Coronary artery (tissue), 2 donors: ENCODE measurements at regions not wholly inside any gene's neighbourhood (a gene's known extent, or its start where the extent isn't known, plus 50 kb on each side); places are given as distances from the start of the nearest gene placed in this dataset.
"Not testable (repeated sequence)": the region's sequence is repeated elsewhere in the genome, so short reads cannot be mapped to it uniquely, and the experiment has no call there.

Source experiments
- DNase-seq: peaks from one replicate; pipeline ENCODE4 v3.0.0-alpha.2; 2017; ENCODE audit warnings: low spot score
- H3K27ac ChIP-seq, 2 donors: fragments of 200-600 bp; sonication (generic); one replicate each; pipeline ENCODE4 v1.5.1; 2016 to 2019
- H3K4me3 ChIP-seq: fragments of 200-600 bp; sonication (generic); 2 replicates; pipeline ENCODE4 v1.5.1; 2016; ENCODE audit warnings: mild to moderate bottlenecking, moderate library complexity
- TF ChIP-seq, protein P1 (sequence below): fragments of 200-600 bp; sonication (generic); IDR thresholded peaks from one replicate; pipeline ENCODE4 v1.5.1; 2019; ENCODE audit warnings: antibody characterized with exemption

- H3K27ac ChIP-seq, result no peak overlapping the region
- no peak for DNase-seq
- TF ChIP-seq, protein P1, sequence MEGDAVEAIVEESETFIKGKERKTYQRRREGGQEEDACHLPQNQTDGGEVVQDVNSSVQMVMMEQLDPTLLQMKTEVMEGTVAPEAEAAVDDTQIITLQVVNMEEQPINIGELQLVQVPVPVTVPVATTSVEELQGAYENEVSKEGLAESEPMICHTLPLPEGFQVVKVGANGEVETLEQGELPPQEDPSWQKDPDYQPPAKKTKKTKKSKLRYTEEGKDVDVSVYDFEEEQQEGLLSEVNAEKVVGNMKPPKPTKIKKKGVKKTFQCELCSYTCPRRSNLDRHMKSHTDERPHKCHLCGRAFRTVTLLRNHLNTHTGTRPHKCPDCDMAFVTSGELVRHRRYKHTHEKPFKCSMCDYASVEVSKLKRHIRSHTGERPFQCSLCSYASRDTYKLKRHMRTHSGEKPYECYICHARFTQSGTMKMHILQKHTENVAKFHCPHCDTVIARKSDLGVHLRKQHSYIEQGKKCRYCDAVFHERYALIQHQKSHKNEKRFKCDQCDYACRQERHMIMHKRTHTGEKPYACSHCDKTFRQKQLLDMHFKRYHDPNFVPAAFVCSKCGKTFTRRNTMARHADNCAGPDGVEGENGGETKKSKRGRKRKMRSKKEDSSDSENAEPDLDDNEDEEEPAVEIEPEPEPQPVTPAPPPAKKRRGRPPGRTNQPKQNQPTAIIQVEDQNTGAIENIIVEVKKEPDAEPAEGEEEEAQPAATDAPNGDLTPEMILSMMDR, result no peak
- H3K4me3 ChIP-seq, result no peak overlapping the region
Observed at GRCh38 chr5:130642461-130642860, 522.6 kb downstream of the HINT1 start.

GRCh38 chr5:130627145-130627544, 537.9 kb downstream of the HINT1 start:
- TF ChIP-seq, protein P1, result no peak
- no peak overlapping the region for H3K4me3 ChIP-seq
- no peak for DNase-seq
- H3K27ac ChIP-seq, result no peak overlapping the region

DNA sequence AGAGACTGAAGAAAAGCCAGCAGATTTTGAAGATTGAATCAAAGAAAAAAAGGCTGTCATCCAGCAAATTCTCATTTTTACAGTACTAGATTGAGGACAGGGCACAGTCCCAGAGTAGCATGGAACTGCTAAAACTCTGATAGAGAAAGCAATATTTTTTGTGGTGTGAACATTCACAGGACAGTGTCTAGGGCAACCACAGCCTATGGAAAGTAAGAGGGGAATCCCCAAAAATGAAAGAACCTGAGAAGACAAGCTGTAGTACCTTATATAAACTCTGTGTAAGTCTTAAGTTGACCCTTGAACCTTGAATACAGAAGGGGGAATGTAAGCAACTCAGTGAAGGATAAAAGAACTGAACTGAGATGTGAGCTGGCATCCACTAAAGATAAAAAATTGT, 540.3 kb downstream of the HINT1 start:
- Histone ChIP-seq H3K4me3 (no peak overlapping the region), H3K27ac (no peak overlapping the region)
- no peak for DNase-seq
- TF ChIP-seq, protein P1, result no peak

- H3K4me3 ChIP-seq, result no peak overlapping the region
- TF ChIP-seq, protein P1, result no peak
- no peak overlapping the region for H3K27ac ChIP-seq
- DNase-seq, result no peak
Observed at GRCh38 chr5:130616161-130616560, 548.9 kb downstream of the HINT1 start.

DNA sequence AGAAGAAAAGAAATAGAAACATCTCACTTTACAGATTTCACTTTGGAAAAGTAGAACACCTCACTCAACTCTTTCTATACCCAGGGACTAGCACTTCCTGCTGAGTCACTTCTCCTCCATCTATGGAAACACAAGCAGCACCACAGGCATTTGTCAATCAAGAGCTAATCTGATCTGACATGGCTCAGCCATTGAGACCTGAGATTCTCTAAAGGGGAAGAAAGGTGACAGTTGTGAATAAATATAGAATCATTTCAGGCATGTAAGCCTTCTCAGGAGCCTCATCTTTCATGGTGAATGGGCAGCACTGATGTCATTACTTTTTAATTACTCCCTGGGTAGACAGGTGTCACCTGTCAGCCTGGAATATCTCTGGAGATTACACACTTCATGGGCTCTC, 559.8 kb downstream of the HINT1 start:
- TF ChIP-seq, protein P1, result no peak
- Histone ChIP-seq H3K4me3 (no peak overlapping the region), H3K27ac (no peak overlapping the region)
- DNase-seq, result no peak

DNA sequence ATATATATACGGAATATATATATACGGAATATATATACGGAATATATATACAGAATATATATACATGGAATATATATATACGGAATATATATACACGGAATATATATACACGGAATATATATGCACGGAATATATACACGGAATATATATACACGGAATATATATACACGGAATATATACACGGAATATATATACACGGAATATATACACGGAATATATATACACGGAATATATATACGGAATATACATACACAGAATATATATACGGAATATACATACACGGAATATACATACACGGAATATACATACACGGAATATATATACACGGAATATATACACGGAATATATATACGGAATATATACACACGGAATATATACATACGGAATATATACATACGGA, 568.4 kb downstream of the HINT1 start:
- not testable (repeated sequence) for H3K27ac ChIP-seq, DNase-seq, H3K4me3 ChIP-seq

DNA sequence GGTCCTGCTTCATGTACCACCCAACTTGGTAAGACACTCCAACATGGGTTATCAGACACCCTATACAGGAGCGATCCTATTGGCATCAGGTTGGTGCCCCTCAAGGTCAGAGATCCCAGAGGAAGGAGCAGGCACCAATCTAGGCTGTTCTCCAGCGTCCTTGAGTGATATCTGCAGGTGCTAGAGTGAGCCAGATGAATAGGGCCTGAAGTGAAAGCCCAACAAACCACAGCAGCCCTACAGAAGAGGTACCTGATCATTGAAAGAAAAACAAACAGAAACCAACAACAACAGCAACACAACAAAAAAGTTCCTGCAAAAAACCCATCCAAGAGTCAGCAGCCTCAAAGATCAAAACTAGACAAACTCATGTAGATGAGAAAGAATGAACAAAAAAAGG, 584.8 kb downstream of the HINT1 start:
- no peak for DNase-seq
- TF ChIP-seq, protein P1, result no peak
- Histone ChIP-seq H3K27ac (no peak overlapping the region), H3K4me3 (no peak overlapping the region)

DNA sequence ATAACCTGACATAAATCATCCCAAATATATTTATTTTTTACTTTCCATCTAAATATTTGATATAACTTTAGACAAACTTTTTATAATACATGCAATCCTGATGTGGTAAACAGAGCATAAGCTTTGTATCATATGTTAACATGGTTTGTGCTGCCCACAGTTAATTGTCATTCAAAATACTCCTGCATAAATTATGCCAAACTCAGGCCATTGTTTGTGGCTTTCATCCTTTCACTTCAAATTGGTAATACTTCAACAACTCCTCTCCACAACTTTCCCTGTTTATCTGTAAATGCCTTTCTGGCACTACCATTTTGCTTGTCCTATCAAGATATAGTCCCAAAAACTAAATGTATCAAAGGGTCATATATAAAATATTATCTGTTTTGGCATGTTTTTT, 586.7 kb downstream of the HINT1 start:
- no peak for DNase-seq
- Histone ChIP-seq H3K27ac (no peak overlapping the region), H3K4me3 (no peak overlapping the region)
- TF ChIP-seq, protein P1, result no peak
